GM23338 (cell line): ENCODE measurements at regions not wholly inside any gene's neighbourhood (a gene's known extent, or its start where the extent isn't known, plus 50 kb on each side); places are given as distances from the start of the nearest gene placed in this dataset.

ENCODE experiments used
- ATAC-seq: fragments of 200-7000 bp; cut with Tn5 transposase; 3 replicates; pipeline ENCODE4 v1.9.1; 2020
- DNase-seq: peaks from one replicate; pipeline ENCODE4 v3.0.0-alpha.2; 2015; ENCODE audit warnings: low spot score
- H2AFZ ChIP-seq: fragments of 200-600 bp; sonication (generic); 2 replicates; pipeline ENCODE4 v1.8.0; 2016; ENCODE audit warnings: antibody characterized with exemption, mild to moderate bottlenecking, moderate library complexity
- H3F3A ChIP-seq: fragments of 200-600 bp; sonication (generic); replicated peaks from 2 replicates; pipeline ENCODE4 v1.8.0; 2017; ENCODE audit warnings: antibody characterized with exemption, mixed run types, low read depth
- H3K27ac ChIP-seq: fragments of 200-600 bp; sonication (generic); 2 replicates; pipeline ENCODE4 v1.6.1; 2016; ENCODE audit warnings: low read depth
- H3K27me3 ChIP-seq: fragments of 200-600 bp; sonication (generic); 2 replicates; pipeline ENCODE4 v1.8.0; 2016; ENCODE audit warnings: mild to moderate bottlenecking, mixed run types, moderate library complexity; ENCODE audit not compliant: insufficient read depth
- H3K36me3 ChIP-seq: fragments of 200-600 bp; sonication (generic); 2 replicates; pipeline ENCODE4 v1.8.0; 2016; ENCODE audit warnings: mild to moderate bottlenecking; ENCODE audit not compliant: insufficient read depth
- H3K4me1 ChIP-seq: fragments of 200-600 bp; sonication (generic); 2 replicates; pipeline ENCODE4 v1.8.0; 2016; ENCODE audit warnings: mild to moderate bottlenecking, moderate library complexity; ENCODE audit not compliant: insufficient read depth
- H3K4me2 ChIP-seq: fragments of 200-600 bp; sonication (generic); 2 replicates; pipeline ENCODE4 v1.7.1; 2017; ENCODE audit warnings: mixed run types
- H3K4me3 ChIP-seq: fragments of 200-600 bp; sonication (generic); 2 replicates; pipeline ENCODE4 v1.6.1; 2016; ENCODE audit warnings: mixed run types
- H3K79me2 ChIP-seq: fragments of 200-600 bp; sonication (generic); replicated peaks from 2 replicates; pipeline ENCODE4 v1.8.0; 2017; ENCODE audit warnings: mild to moderate bottlenecking; ENCODE audit not compliant: insufficient read depth
- H3K9me2 ChIP-seq: fragments of 200-600 bp; sonication (generic); 2 replicates; pipeline ENCODE4 v1.8.0; 2017; ENCODE audit not compliant: insufficient read depth
- H4K20me1 ChIP-seq: fragments of 200-600 bp; sonication (generic); replicated peaks from 2 replicates; pipeline ENCODE4 v1.8.0; 2017; ENCODE audit warnings: mild to moderate bottlenecking; ENCODE audit not compliant: insufficient read depth
- H3K27ac Mint-ChIP-seq: 2 replicates; pipeline ENCODE4 v1.8.0; 2020; ENCODE audit warnings: inconsistent platforms, mild to moderate bottlenecking, moderate library complexity, mixed read lengths
- H3K27me3 Mint-ChIP-seq: 3 replicates; pipeline ENCODE4 v1.8.0; 2022; ENCODE audit warnings: low read depth, mild to moderate bottlenecking, moderate library complexity, mixed read lengths, inconsistent platforms; ENCODE audit not compliant: insufficient read depth, poor library complexity
- H3K36me3 Mint-ChIP-seq: 3 replicates; pipeline ENCODE4 v1.8.0; 2021; ENCODE audit warnings: low read depth, mild to moderate bottlenecking, inconsistent platforms, moderate library complexity, mixed read lengths
- H3K4me1 Mint-ChIP-seq: 3 replicates; pipeline ENCODE4 v1.8.0; 2020; ENCODE audit warnings: mild to moderate bottlenecking, inconsistent platforms, mixed read lengths
- H3K4me3 Mint-ChIP-seq: 3 replicates; pipeline ENCODE4 v1.8.0; 2021; ENCODE audit warnings: moderate library complexity, mild to moderate bottlenecking, inconsistent platforms, mixed read lengths
- H3K9me3 Mint-ChIP-seq: 3 replicates; pipeline ENCODE4 v1.8.0; 2020; ENCODE audit warnings: moderate library complexity, mild to moderate bottlenecking, inconsistent platforms, mixed read lengths
- EZH2 ChIP-seq: fragments of 200-600 bp; sonication (generic); IDR thresholded peaks from one replicate; pipeline ENCODE4 v1.8.0; 2017; ENCODE audit warnings: antibody characterized with exemption, mild to moderate bottlenecking, low read depth; ENCODE audit not compliant: unreplicated experiment
- EZH2phosphoT487 ChIP-seq: fragments of 200-600 bp; sonication (generic); IDR thresholded peaks from one replicate; pipeline ENCODE4 v1.8.1; 2018; ENCODE audit warnings: antibody characterized with exemption; ENCODE audit not compliant: unreplicated experiment
- JUNB ChIP-seq: IDR thresholded peaks from one replicate; pipeline ENCODE4 v1.6.1; 2016; ENCODE audit warnings: antibody characterized with exemption; ENCODE audit not compliant: unreplicated experiment
- NANOG ChIP-seq: IDR thresholded peaks from 2 replicates; pipeline ENCODE4 v1.6.1; 2016; ENCODE audit warnings: antibody characterized with exemption, borderline replicate concordance
- POLR2AphosphoS5 ChIP-seq: IDR thresholded peaks from 2 replicates; pipeline ENCODE4 v1.6.1; 2016; ENCODE audit warnings: antibody characterized with exemption, low read depth
- STAT1 ChIP-seq: IDR thresholded peaks from one replicate; pipeline ENCODE4 v1.6.1; 2016; ENCODE audit warnings: antibody characterized with exemption; ENCODE audit not compliant: unreplicated experiment
- ZNF114 ChIP-seq: fragments of 250-450 bp; sonication (Bioruptor Pico); IDR thresholded peaks from 2 replicates; pipeline ENCODE4 v1.5.0; 2020; ENCODE audit warnings: mild to moderate bottlenecking, moderate library complexity
- ZNF331 ChIP-seq: fragments of 250-450 bp; sonication (Bioruptor Pico); IDR thresholded peaks from 2 replicates; pipeline ENCODE4 v1.5.0; 2020; ENCODE audit warnings: low read depth, mild to moderate bottlenecking, moderate library complexity
- TF ChIP-seq, protein P1 (sequence below): fragments of 250-450 bp; sonication (Bioruptor Pico); IDR thresholded peaks from 2 replicates; pipeline ENCODE4 v1.5.0; 2020; ENCODE audit warnings: mild to moderate bottlenecking, moderate library complexity
- TF ChIP-seq, protein P2 (sequence below): IDR thresholded peaks from one replicate; pipeline ENCODE4 v1.6.1; 2018; ENCODE audit warnings: antibody characterized with exemption; ENCODE audit not compliant: unreplicated experiment
- TF ChIP-seq, protein P3 (sequence below): IDR thresholded peaks from 2 replicates; pipeline ENCODE4 v1.6.1; 2016; ENCODE audit warnings: antibody characterized with exemption
- TF ChIP-seq, protein P4 (sequence below), 2 experiments: fragments of 200-600 bp in 1 of 2; sonication (generic) in 1 of 2; conservative IDR thresholded peaks; 2 replicates each; pipeline versions ENCODE4 v1.5.1 to v1.6.1; 2016 to 2017; ENCODE audit warnings: antibody characterized with exemption in 2 of 2, low read depth in 2 of 2, mild to moderate bottlenecking in 2 of 2, moderate library complexity in 1 of 2

DNA sequence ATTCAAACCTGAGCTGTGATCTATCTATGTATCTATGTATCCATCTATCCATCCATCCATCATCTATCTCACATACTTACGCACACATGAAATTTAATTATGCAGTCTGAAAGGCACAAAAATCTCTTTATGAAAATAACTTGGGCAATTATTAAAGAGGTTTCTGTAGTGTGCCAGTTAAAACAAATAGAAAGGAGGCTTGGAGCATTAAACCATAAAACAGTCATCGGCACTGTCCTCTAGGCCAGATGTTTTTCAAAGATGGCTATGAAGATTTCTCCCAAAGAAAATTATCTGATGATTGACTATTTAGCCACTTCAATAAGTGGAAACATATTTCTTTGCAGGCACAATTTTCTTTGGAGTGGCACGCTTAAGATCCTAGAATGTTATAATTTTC lies 392.5 kb upstream of the RPS23 start:
- no peaks in the 10 kb centered on the region for H3F3A ChIP-seq
- H3K9me2 ChIP-seq, result no peaks in the 10 kb centered on the region; the same call in 1 of the 2 replicates
- Mint-ChIP-seq H3K27ac (no peak overlapping the region), H3K4me1 (no peaks in the 10 kb centered on the region), H3K27me3 (no peaks in the 10 kb centered on the region), H3K4me3 (no peak overlapping the region), H3K9me3 (no peaks in the 10 kb centered on the region), H3K36me3 (no peaks in the 10 kb centered on the region)
- ATAC-seq, result no peak
- no peak for TF ChIP-seq POLR2AphosphoS5
- TF ChIP-seq, protein P1, sequence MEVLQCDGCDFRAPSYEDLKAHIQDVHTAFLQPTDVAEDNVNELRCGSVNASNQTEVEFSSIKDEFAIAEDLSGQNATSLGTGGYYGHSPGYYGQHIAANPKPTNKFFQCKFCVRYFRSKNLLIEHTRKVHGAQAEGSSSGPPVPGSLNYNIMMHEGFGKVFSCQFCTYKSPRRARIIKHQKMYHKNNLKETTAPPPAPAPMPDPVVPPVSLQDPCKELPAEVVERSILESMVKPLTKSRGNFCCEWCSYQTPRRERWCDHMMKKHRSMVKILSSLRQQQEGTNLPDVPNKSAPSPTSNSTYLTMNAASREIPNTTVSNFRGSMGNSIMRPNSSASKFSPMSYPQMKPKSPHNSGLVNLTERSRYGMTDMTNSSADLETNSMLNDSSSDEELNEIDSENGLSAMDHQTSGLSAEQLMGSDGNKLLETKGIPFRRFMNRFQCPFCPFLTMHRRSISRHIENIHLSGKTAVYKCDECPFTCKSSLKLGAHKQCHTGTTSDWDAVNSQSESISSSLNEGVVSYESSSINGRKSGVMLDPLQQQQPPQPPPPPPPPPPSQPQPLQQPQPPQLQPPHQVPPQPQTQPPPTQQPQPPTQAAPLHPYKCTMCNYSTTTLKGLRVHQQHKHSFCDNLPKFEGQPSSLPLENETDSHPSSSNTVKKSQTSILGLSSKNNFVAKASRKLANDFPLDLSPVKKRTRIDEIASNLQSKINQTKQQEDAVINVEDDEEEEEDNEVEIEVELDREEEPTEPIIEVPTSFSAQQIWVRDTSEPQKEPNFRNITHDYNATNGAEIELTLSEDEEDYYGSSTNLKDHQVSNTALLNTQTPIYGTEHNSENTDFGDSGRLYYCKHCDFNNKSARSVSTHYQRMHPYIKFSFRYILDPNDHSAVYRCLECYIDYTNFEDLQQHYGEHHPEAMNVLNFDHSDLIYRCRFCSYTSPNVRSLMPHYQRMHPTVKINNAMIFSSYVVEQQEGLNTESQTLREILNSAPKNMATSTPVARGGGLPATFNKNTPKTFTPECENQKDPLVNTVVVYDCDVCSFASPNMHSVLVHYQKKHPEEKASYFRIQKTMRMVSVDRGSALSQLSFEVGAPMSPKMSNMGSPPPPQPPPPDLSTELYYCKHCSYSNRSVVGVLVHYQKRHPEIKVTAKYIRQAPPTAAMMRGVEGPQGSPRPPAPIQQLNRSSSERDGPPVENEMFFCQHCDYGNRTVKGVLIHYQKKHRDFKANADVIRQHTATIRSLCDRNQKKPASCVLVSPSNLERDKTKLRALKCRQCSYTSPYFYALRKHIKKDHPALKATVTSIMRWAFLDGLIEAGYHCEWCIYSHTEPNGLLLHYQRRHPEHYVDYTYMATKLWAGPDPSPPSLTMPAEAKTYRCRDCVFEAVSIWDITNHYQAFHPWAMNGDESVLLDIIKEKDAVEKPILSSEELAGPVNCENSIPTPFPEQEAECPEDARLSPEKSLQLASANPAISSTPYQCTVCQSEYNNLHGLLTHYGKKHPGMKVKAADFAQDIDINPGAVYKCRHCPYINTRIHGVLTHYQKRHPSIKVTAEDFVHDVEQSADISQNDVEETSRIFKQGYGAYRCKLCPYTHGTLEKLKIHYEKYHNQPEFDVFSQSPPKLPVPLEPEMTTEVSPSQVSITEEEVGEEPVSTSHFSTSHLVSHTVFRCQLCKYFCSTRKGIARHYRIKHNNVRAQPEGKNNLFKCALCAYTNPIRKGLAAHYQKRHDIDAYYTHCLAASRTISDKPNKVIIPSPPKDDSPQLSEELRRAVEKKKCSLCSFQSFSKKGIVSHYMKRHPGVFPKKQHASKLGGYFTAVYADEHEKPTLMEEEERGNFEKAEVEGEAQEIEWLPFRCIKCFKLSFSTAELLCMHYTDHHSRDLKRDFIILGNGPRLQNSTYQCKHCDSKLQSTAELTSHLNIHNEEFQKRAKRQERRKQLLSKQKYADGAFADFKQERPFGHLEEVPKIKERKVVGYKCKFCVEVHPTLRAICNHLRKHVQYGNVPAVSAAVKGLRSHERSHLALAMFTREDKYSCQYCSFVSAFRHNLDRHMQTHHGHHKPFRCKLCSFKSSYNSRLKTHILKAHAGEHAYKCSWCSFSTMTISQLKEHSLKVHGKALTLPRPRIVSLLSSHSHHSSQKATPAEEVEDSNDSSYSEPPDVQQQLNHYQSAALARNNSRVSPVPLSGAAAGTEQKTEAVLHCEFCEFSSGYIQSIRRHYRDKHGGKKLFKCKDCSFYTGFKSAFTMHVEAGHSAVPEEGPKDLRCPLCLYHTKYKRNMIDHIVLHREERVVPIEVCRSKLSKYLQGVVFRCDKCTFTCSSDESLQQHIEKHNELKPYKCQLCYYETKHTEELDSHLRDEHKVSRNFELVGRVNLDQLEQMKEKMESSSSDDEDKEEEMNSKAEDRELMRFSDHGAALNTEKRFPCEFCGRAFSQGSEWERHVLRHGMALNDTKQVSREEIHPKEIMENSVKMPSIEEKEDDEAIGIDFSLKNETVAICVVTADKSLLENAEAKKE (CRISPR knock-in tag), result no peak
- TF ChIP-seq, protein P2, sequence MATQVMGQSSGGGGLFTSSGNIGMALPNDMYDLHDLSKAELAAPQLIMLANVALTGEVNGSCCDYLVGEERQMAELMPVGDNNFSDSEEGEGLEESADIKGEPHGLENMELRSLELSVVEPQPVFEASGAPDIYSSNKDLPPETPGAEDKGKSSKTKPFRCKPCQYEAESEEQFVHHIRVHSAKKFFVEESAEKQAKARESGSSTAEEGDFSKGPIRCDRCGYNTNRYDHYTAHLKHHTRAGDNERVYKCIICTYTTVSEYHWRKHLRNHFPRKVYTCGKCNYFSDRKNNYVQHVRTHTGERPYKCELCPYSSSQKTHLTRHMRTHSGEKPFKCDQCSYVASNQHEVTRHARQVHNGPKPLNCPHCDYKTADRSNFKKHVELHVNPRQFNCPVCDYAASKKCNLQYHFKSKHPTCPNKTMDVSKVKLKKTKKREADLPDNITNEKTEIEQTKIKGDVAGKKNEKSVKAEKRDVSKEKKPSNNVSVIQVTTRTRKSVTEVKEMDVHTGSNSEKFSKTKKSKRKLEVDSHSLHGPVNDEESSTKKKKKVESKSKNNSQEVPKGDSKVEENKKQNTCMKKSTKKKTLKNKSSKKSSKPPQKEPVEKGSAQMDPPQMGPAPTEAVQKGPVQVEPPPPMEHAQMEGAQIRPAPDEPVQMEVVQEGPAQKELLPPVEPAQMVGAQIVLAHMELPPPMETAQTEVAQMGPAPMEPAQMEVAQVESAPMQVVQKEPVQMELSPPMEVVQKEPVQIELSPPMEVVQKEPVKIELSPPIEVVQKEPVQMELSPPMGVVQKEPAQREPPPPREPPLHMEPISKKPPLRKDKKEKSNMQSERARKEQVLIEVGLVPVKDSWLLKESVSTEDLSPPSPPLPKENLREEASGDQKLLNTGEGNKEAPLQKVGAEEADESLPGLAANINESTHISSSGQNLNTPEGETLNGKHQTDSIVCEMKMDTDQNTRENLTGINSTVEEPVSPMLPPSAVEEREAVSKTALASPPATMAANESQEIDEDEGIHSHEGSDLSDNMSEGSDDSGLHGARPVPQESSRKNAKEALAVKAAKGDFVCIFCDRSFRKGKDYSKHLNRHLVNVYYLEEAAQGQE, result no peak
- no peak for TF ChIP-seq ZNF114 (CRISPR knock-in tag)
- TF ChIP-seq, protein P3, sequence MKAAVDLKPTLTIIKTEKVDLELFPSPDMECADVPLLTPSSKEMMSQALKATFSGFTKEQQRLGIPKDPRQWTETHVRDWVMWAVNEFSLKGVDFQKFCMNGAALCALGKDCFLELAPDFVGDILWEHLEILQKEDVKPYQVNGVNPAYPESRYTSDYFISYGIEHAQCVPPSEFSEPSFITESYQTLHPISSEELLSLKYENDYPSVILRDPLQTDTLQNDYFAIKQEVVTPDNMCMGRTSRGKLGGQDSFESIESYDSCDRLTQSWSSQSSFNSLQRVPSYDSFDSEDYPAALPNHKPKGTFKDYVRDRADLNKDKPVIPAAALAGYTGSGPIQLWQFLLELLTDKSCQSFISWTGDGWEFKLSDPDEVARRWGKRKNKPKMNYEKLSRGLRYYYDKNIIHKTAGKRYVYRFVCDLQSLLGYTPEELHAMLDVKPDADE, result no peak
- TF ChIP-seq EZH2, result no peak
- no peak for TF ChIP-seq ZNF331 (CRISPR knock-in tag)
- TF ChIP-seq STAT1, result no peak
- TF ChIP-seq EZH2phosphoT487, result no peak
- TF ChIP-seq, protein P4, sequence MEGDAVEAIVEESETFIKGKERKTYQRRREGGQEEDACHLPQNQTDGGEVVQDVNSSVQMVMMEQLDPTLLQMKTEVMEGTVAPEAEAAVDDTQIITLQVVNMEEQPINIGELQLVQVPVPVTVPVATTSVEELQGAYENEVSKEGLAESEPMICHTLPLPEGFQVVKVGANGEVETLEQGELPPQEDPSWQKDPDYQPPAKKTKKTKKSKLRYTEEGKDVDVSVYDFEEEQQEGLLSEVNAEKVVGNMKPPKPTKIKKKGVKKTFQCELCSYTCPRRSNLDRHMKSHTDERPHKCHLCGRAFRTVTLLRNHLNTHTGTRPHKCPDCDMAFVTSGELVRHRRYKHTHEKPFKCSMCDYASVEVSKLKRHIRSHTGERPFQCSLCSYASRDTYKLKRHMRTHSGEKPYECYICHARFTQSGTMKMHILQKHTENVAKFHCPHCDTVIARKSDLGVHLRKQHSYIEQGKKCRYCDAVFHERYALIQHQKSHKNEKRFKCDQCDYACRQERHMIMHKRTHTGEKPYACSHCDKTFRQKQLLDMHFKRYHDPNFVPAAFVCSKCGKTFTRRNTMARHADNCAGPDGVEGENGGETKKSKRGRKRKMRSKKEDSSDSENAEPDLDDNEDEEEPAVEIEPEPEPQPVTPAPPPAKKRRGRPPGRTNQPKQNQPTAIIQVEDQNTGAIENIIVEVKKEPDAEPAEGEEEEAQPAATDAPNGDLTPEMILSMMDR (conservative IDR thresholded peaks at IDR 0.05; ENCODE audit: low read depth in 2 of 2), result no peak
- TF ChIP-seq JUNB, result no peak
- no peak for TF ChIP-seq NANOG
- DNase-seq, result no peak
- no peak overlapping the region for H2AFZ ChIP-seq
- no peaks in the 10 kb centered on the region for H3K36me3 ChIP-seq
- no peaks in the 10 kb centered on the region for H3K27me3 ChIP-seq
- H3K79me2 ChIP-seq, result no peaks in the 10 kb centered on the region
- no peak overlapping the region for H3K4me2 ChIP-seq
- H3K4me3 ChIP-seq, result no peak overlapping the region
- no peak overlapping the region for H3K27ac ChIP-seq
- H3K4me1 ChIP-seq, result no peaks in the 10 kb centered on the region
- no peaks in the 10 kb centered on the region for H4K20me1 ChIP-seq
